ENCODE measurements at regions not wholly inside any gene's neighbourhood (a gene's known extent, or its start where the extent isn't known, plus 50 kb on each side); places are given as distances from the start of the nearest gene placed in this dataset.
A peak's percentile ranks its signal among the peaks of the same experiment; 100 is the strongest.

GRCh38 chr2:8101614-8102277 is 580.1 kb upstream of the ID2 start:
- H3K27me3 Mint-ChIP-seq (ENCODE audit: insufficient read depth) = peaks cover 10% of the 10 kb centered on the region
- intact Hi-C loops (cut with micrococcal nuclease) = no loop called here
- H3K4me1 Mint-ChIP-seq (ENCODE audit: low read depth) = no peaks in the 10 kb centered on the region
- no peak overlapping the region for H3K27ac Mint-ChIP-seq
- H3K36me3 Mint-ChIP-seq (ENCODE audit: low read depth) = no peaks in the 10 kb centered on the region
- H3K9me3 Mint-ChIP-seq = peaks cover 9% of the 10 kb centered on the region
- no peak for DNase-seq (ENCODE audit: low spot score)
- no peak overlapping the region for H3K4me3 Mint-ChIP-seq

- no peak for DNase-seq (ENCODE audit: low spot score)
- intact Hi-C loops (cut with micrococcal nuclease) = no loop called here
- Mint-ChIP-seq H3K9me3 (peaks cover 3% of the 10 kb centered on the region), H3K4me1 (ENCODE audit: low read depth) (peaks cover 3% of the 10 kb centered on the region), H3K4me3 (no peak overlapping the region), H3K27me3 (ENCODE audit: insufficient read depth) (peaks cover 10% of the 10 kb centered on the region), H3K36me3 (ENCODE audit: low read depth) (no peaks in the 10 kb centered on the region), H3K27ac (no peak overlapping the region)
Observed at GRCh38 chr2:8102470-8102869, 579.4 kb upstream of the ID2 start.

- Mint-ChIP-seq H3K4me3 (no peak overlapping the region), H3K36me3 (ENCODE audit: low read depth) (no peaks in the 10 kb centered on the region), H3K27me3 (ENCODE audit: insufficient read depth) (peaks cover 10% of the 10 kb centered on the region), H3K27ac (no peak overlapping the region), H3K4me1 (ENCODE audit: low read depth) (peaks cover 10% of the 10 kb centered on the region), H3K9me3 (no peaks in the 10 kb centered on the region)
- intact Hi-C loops (cut with micrococcal nuclease) = no loop called here
- DNase-seq (ENCODE audit: low spot score) = no peak
Observed at GRCh38 chr2:8103085-8103708, 578.7 kb upstream of the ID2 start.

- Mint-ChIP-seq H3K27ac (no peak overlapping the region), H3K36me3 (ENCODE audit: low read depth) (no peaks in the 10 kb centered on the region), H3K27me3 (ENCODE audit: insufficient read depth) (peaks cover 10% of the 10 kb centered on the region), H3K4me3 (no peak overlapping the region), H3K4me1 (ENCODE audit: low read depth) (peaks cover 10% of the 10 kb centered on the region), H3K9me3 (peaks cover 4% of the 10 kb centered on the region)
- no peak for DNase-seq (ENCODE audit: low spot score)
- intact Hi-C loops (cut with micrococcal nuclease) = no loop called here
Observed at GRCh38 chr2:8107150-8107549, 574.7 kb upstream of the ID2 start.

GRCh38 chr2:8107621-8108378 is 574.1 kb upstream of the ID2 start:
- Mint-ChIP-seq H3K36me3 (ENCODE audit: low read depth) (no peaks in the 10 kb centered on the region), H3K9me3 (peaks cover 4% of the 10 kb centered on the region), H3K27me3 (ENCODE audit: insufficient read depth) (peaks cover 12% of the 10 kb centered on the region), H3K27ac (no peak overlapping the region), H3K4me3 (no peak overlapping the region), H3K4me1 (ENCODE audit: low read depth) (peaks cover 10% of the 10 kb centered on the region)
- intact Hi-C loops (cut with micrococcal nuclease) = no loop called here
- no peak for DNase-seq (ENCODE audit: low spot score)

- H3K4me1 Mint-ChIP-seq (ENCODE audit: low read depth) = peaks cover 10% of the 10 kb centered on the region
- peaks cover 2% of the 10 kb centered on the region for H3K27me3 Mint-ChIP-seq (ENCODE audit: insufficient read depth)
- H3K9me3 Mint-ChIP-seq = peaks cover 4% of the 10 kb centered on the region
- no peak overlapping the region for H3K4me3 Mint-ChIP-seq
- intact Hi-C loops (cut with micrococcal nuclease) = no loop called here
- DNase-seq (ENCODE audit: low spot score) = no peak
- no peak overlapping the region for H3K27ac Mint-ChIP-seq
- no peaks in the 10 kb centered on the region for H3K36me3 Mint-ChIP-seq (ENCODE audit: low read depth)
Observed at GRCh38 chr2:8110716-8111115, 571.1 kb upstream of the ID2 start.

- H3K27me3 Mint-ChIP-seq (ENCODE audit: insufficient read depth) = peaks cover 2% of the 10 kb centered on the region
- H3K4me1 Mint-ChIP-seq (ENCODE audit: low read depth) = peaks cover 10% of the 10 kb centered on the region
- intact Hi-C loops (cut with micrococcal nuclease) = no loop called here
- H3K36me3 Mint-ChIP-seq (ENCODE audit: low read depth) = no peaks in the 10 kb centered on the region
- no peak overlapping the region for H3K27ac Mint-ChIP-seq
- no peak for DNase-seq (ENCODE audit: low spot score)
- H3K9me3 Mint-ChIP-seq = peaks cover 4% of the 10 kb centered on the region
- no peak overlapping the region for H3K4me3 Mint-ChIP-seq
Observed at GRCh38 chr2:8111193-8111592, 570.7 kb upstream of the ID2 start.

- H3K27ac Mint-ChIP-seq = no peak overlapping the region
- DNase-seq (ENCODE audit: low spot score) = no peak
- H3K4me3 Mint-ChIP-seq = no peak overlapping the region
- intact Hi-C loops (cut with micrococcal nuclease) = no loop called here
- peaks cover 26% of the 10 kb centered on the region for H3K4me1 Mint-ChIP-seq (ENCODE audit: low read depth)
- no peaks in the 10 kb centered on the region for H3K36me3 Mint-ChIP-seq (ENCODE audit: low read depth)
- H3K27me3 Mint-ChIP-seq (ENCODE audit: insufficient read depth) = peaks cover 2% of the 10 kb centered on the region
- H3K9me3 Mint-ChIP-seq = peaks cover 4% of the 10 kb centered on the region
Observed at GRCh38 chr2:8115456-8115855, 566.4 kb upstream of the ID2 start.

GRCh38 chr2:8115966-8116365 is 565.9 kb upstream of the ID2 start:
- H3K27ac Mint-ChIP-seq = no peak overlapping the region
- DNase-seq (ENCODE audit: low spot score) = no peak
- H3K9me3 Mint-ChIP-seq = peaks cover 3% of the 10 kb centered on the region
- intact Hi-C loops (cut with micrococcal nuclease) = no loop called here
- no peak overlapping the region for H3K4me3 Mint-ChIP-seq
- H3K4me1 Mint-ChIP-seq (ENCODE audit: low read depth) = peaks cover 30% of the 10 kb centered on the region
- H3K36me3 Mint-ChIP-seq (ENCODE audit: low read depth) = no peaks in the 10 kb centered on the region
- peaks cover 2% of the 10 kb centered on the region for H3K27me3 Mint-ChIP-seq (ENCODE audit: insufficient read depth)

GRCh38 chr2:8116661-8117060 is 565.2 kb upstream of the ID2 start:
- DNase-seq (ENCODE audit: low spot score) = no peak
- Mint-ChIP-seq H3K4me1 (ENCODE audit: low read depth) (peaks cover 30% of the 10 kb centered on the region), H3K9me3 (peaks cover 3% of the 10 kb centered on the region), H3K27ac (no peak overlapping the region), H3K36me3 (ENCODE audit: low read depth) (no peaks in the 10 kb centered on the region), H3K27me3 (ENCODE audit: insufficient read depth) (peaks cover 2% of the 10 kb centered on the region), H3K4me3 (no peak overlapping the region)
- intact Hi-C loops (cut with micrococcal nuclease) = no loop called here

GRCh38 chr2:8118940-8119781 is 562.7 kb upstream of the ID2 start:
- no peaks in the 10 kb centered on the region for H3K36me3 Mint-ChIP-seq (ENCODE audit: low read depth)
- peaks cover 4% of the 10 kb centered on the region for H3K27me3 Mint-ChIP-seq (ENCODE audit: insufficient read depth)
- H3K9me3 Mint-ChIP-seq = peaks cover 3% of the 10 kb centered on the region
- DNase-seq (ENCODE audit: low spot score) = no peak
- peak overlapping the region; percentile 77 for H3K27ac Mint-ChIP-seq
- intact Hi-C loops (cut with micrococcal nuclease) = no loop called here
- peaks cover 30% of the 10 kb centered on the region for H3K4me1 Mint-ChIP-seq (ENCODE audit: low read depth)
- H3K4me3 Mint-ChIP-seq = no peak overlapping the region

GRCh38 chr2:8119782-8120505 is 561.9 kb upstream of the ID2 start:
- Mint-ChIP-seq H3K27me3 (ENCODE audit: insufficient read depth) (peaks cover 4% of the 10 kb centered on the region), H3K9me3 (peaks cover 3% of the 10 kb centered on the region), H3K4me1 (ENCODE audit: low read depth) (peaks cover 30% of the 10 kb centered on the region), H3K27ac (peak overlapping the region; percentile 77), H3K4me3 (peak overlapping the region; percentile 30), H3K36me3 (ENCODE audit: low read depth) (no peaks in the 10 kb centered on the region)
- intact Hi-C loops (cut with micrococcal nuclease) = loop anchor here (5.0 kb wide), 1 partner anchor 48 kb away; no protein-coding TSS in a partner anchor
- no peak for DNase-seq (ENCODE audit: low spot score)

Measured in activated T-helper 1 cell treated with anti-CD3 and anti-CD28 coated beads, Interleukin-12 subunit alpha, Interleukin-12 subunit beta, Interleukin-2, Interleukin-4 antibody, amounts not matched to agents 30 ng/mL and 10 ng/mL and 1 ng/mL, durations not matched to agents 14 hours and 24 hours and 36 hours (primary cell).